Endothelial cell of umbilical vein (primary cell): ENCODE measurements at regions not wholly inside any gene's neighbourhood (a gene's known extent, or its start where the extent isn't known, plus 50 kb on each side); places are given as distances from the start of the nearest gene placed in this dataset.

Experiments
- BruUV-seq: library from RNA; stranded (reverse); fragments of 400-500 nt; replicated peaks from 2 replicates; lab custom pipeline; 2021; lab: Mats Ljungman, UMichigan
- CTCF ChIA-PET: fragments of 300-600, 350-600 bp; sonication (Branson Sonifier 250); formaldehyde crosslinking; loops from one replicate; lab custom pipeline; 2021; ENCODE audit warnings: antibody characterized with exemption, inconsistent platforms; lab: Charles Lee
- POLR2A ChIA-PET: fragments of 300-600, 350-600 bp; sonication (Branson Sonifier 250); formaldehyde crosslinking; loops from one replicate; lab custom pipeline; 2021; ENCODE audit warnings: antibody characterized with exemption, inconsistent platforms; lab: Charles Lee
- DNase-seq: peaks from one replicate; pipeline ENCODE4 v3.0.0-alpha.2; 2011; ENCODE audit warnings: low read depth, low spot score
- FAIRE-seq: peaks from 2 replicates; lab custom pipeline; 2011; peaks lifted over from hg19 to GRCh38; lab: Jason Lieb, UNC
- H2AFZ ChIP-seq: 2 replicates; pipeline ENCODE4 v1.6.0; 2012; ENCODE audit warnings: low read depth, low read length, control low read depth, inconsistent platforms
- H3K27ac ChIP-seq: 2 replicates; pipeline ENCODE4 v1.5.1; 2011; ENCODE audit warnings: low read depth, mild to moderate bottlenecking, control low read depth, low read length, moderate library complexity; ENCODE audit not compliant: insufficient read depth
- H3K27me3 ChIP-seq, 2 experiments: 2 replicates each; pipeline versions ENCODE4 v1.6.0 to v1.6.1; 2011; ENCODE audit warnings: low read length in 2 of 2, mixed read lengths in 1 of 2; ENCODE audit not compliant: control insufficient read depth in 2 of 2, insufficient read depth in 2 of 2
- H3K36me3 ChIP-seq, 2 experiments: 2 replicates in 1 of 2; 3 replicates in 1 of 2; pipeline ENCODE4 v1.5.1; 2011; ENCODE audit warnings: low read length in 2 of 2, mild to moderate bottlenecking in 1 of 2, moderate library complexity in 1 of 2; ENCODE audit not compliant: control insufficient read depth in 2 of 2, insufficient read depth in 2 of 2; ENCODE audit errors: extremely low read depth in 1 of 2
- H3K4me1 ChIP-seq: 3 replicates; pipeline ENCODE4 v1.5.1; 2011; ENCODE audit warnings: mild to moderate bottlenecking, low read length; ENCODE audit not compliant: control insufficient read depth, insufficient read depth; ENCODE audit errors: extremely low read depth
- H3K4me2 ChIP-seq: 2 replicates; pipeline ENCODE4 v1.6.1; 2011; ENCODE audit warnings: low read length, control low read depth, mixed read lengths; ENCODE audit not compliant: insufficient read depth
- H3K4me3 ChIP-seq, 3 experiments: fragments of 200-600 bp in 1 of 3; sonication (generic), shearing (Covaris generic) in 1 of 3; replicated peaks in 1 of 3; 2 replicates each; pipeline ENCODE4 v1.5.1; 2011 to 2016; ENCODE audit warnings: control low read depth in 3 of 3, low read length in 3 of 3, mild to moderate bottlenecking in 2 of 3, inconsistent platforms in 1 of 3, low read depth in 1 of 3, moderate library complexity in 1 of 3; ENCODE audit not compliant: insufficient read depth in 1 of 3
- H3K79me2 ChIP-seq: 2 replicates; pipeline ENCODE4 v1.6.0; 2012; ENCODE audit warnings: low read length, inconsistent platforms; ENCODE audit not compliant: control insufficient read depth, insufficient read depth
- H3K9ac ChIP-seq: replicated peaks from 2 replicates; pipeline ENCODE3; 2011; ENCODE audit warnings: low read length, control low read depth; ENCODE audit not compliant: insufficient read depth; ENCODE audit errors: extremely low read depth
- H3K9me1 ChIP-seq: replicated peaks from 3 replicates; pipeline ENCODE4 v1.6.0; 2011; ENCODE audit warnings: mild to moderate bottlenecking, low read length; ENCODE audit not compliant: control insufficient read depth, insufficient read depth; ENCODE audit errors: extremely low read depth
- H3K9me3 ChIP-seq: replicated peaks from 2 replicates; pipeline ENCODE4 v1.5.1; 2012; ENCODE audit warnings: low read length, inconsistent platforms; ENCODE audit not compliant: control insufficient read depth, insufficient read depth
- H4K20me1 ChIP-seq: replicated peaks from 2 replicates; pipeline ENCODE3; 2011; ENCODE audit warnings: mild to moderate bottlenecking, low read length; ENCODE audit not compliant: control insufficient read depth, insufficient read depth; ENCODE audit errors: extremely low read depth
- CTCF ChIP-seq, 2 donors: IDR thresholded peaks; 1 replicate in 1 of 2; 2 replicates in 1 of 2; pipeline ENCODE4 v1.5.1; 2011; ENCODE audit warnings: low read length in 2 of 2, mild to moderate bottlenecking in 2 of 2, moderate library complexity in 2 of 2, control low read depth in 1 of 2, inconsistent platforms in 1 of 2, low read depth in 1 of 2; ENCODE audit not compliant: insufficient read depth in 1 of 2; ENCODE audit errors: extremely low read depth in 1 of 2
- EZH2 ChIP-seq: IDR thresholded peaks from 2 replicates; pipeline ENCODE4 v1.6.1; 2012; ENCODE audit warnings: borderline replicate concordance, low read depth, mild to moderate bottlenecking, moderate library complexity, low read length, inconsistent platforms; ENCODE audit not compliant: severe bottlenecking
- FOS ChIP-seq: IDR thresholded peaks from 2 replicates; pipeline ENCODE4 v1.6.1; 2011; ENCODE audit warnings: mild to moderate bottlenecking, low read length, moderate library complexity, borderline replicate concordance; ENCODE audit not compliant: insufficient read depth
- GATA2 ChIP-seq: IDR thresholded peaks from 2 replicates; pipeline ENCODE4 v1.7.0; 2011; ENCODE audit warnings: low read depth, mild to moderate bottlenecking, moderate library complexity, mixed read lengths, low read length; ENCODE audit not compliant: insufficient read length, insufficient read depth
- JUN ChIP-seq: IDR thresholded peaks from 2 replicates; pipeline ENCODE4 v1.6.1; 2011; ENCODE audit warnings: borderline replicate concordance, low read depth; ENCODE audit not compliant: insufficient read length, insufficient read depth
- MAX ChIP-seq: IDR thresholded peaks from 2 replicates; pipeline ENCODE4 v1.6.1; 2011; ENCODE audit not compliant: insufficient read depth, insufficient read length
- MYC ChIP-seq: IDR thresholded peaks from one replicate; pipeline ENCODE4 v1.6.1; 2011; ENCODE audit warnings: mild to moderate bottlenecking, low read depth, low read length
- POLR2A ChIP-seq: IDR thresholded peaks from 2 replicates; pipeline ENCODE4 v1.6.1; 2012; ENCODE audit warnings: low read depth, mild to moderate bottlenecking, control low read depth, low read length
- POLR2AphosphoS5 ChIP-seq: IDR thresholded peaks from 2 replicates; pipeline ENCODE4 v1.6.1; 2012; ENCODE audit warnings: low read depth, mild to moderate bottlenecking, control low read depth, low read length, moderate library complexity; ENCODE audit not compliant: insufficient read depth
- dilution Hi-C: fragments of 300-500 bp; cut with MboI; formaldehyde crosslinking; loops from one replicate; pipeline ENCODE4 v1.15.0; 2019; ENCODE audit warnings: low sequenced_read_pairs; ENCODE audit not compliant: extremely low pct_ligation_motif_present
- intact Hi-C: fragments of 100-400 bp; cut with micrococcal nuclease; formaldehyde crosslinking; loops from one replicate; pipeline ENCODE4 v1.10.0; 2022

GRCh38 chr4:28432348-28433025 is 1571.8 kb downstream of the STIM2 start:
- no peak overlapping the region for H2AFZ ChIP-seq
- FAIRE-seq (no peak), DNase-seq (no peak)
- TF ChIP-seq POLR2A (no peak), MYC (no peak), EZH2 (no peak), CTCF (IDR thresholded peaks at IDR 0.05; ENCODE audit: extremely low read depth in 1 of 2, insufficient read depth in 1 of 2, low read depth in 1 of 2, low read length in 2 of 2) (no peak), POLR2AphosphoS5 (no peak), GATA2 (no peak), FOS (no peak), MAX (no peak), JUN (no peak)
- no peaks in the 10 kb centered on the region for H3K9me1 ChIP-seq
- no peaks in the 10 kb centered on the region for H3K36me3 ChIP-seq
- BruUV-seq: no TSS peak
- no peaks in the 10 kb centered on the region for H3K79me2 ChIP-seq
- H3K4me1 ChIP-seq: no peaks in the 10 kb centered on the region
- H3K27ac ChIP-seq: no peak overlapping the region
- no peak overlapping the region for H3K9ac ChIP-seq
- CTCF ChIA-PET: no interaction called here
- no peaks in the 10 kb centered on the region for H4K20me1 ChIP-seq
- POLR2A ChIA-PET: interaction anchor here (0.6 kb wide), 1 partner anchor 13 kb away, joined by 13 read pairs; no protein-coding TSS in a partner anchor
- dilution Hi-C loops (no loop called here), intact Hi-C loops (no loop called here)
- no peak overlapping the region for H3K4me3 ChIP-seq
- no peak overlapping the region for H3K4me2 ChIP-seq
- H3K27me3 ChIP-seq: no peaks in the 10 kb centered on the region
- no peaks in the 10 kb centered on the region for H3K9me3 ChIP-seq
